ENCODE measurements at regions not wholly inside any gene's neighbourhood (a gene's known extent, or its start where the extent isn't known, plus 50 kb on each side); places are given as distances from the start of the nearest gene placed in this dataset.

DNA sequence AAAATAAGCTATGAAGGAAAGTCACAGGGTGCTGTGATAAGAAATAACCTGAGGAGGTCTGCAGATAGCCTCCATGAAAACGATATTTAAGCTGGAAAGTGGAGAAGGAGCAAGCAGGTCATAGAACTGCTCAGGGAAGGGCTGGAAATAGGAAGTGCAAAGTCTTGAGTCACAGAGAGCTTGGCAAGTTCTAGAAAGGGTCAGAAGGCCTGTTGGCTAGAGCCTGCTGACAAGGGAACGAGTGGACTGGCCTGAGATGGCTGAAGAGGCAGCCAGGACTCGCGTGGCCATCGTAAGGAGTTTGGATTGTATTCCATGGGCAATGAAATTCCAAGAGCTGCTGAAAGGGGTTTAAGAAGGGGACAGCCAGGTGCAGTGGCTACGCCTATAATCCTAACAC, 64.7 kb upstream of the IL12A start:
- DNase-seq: no peak

DNA sequence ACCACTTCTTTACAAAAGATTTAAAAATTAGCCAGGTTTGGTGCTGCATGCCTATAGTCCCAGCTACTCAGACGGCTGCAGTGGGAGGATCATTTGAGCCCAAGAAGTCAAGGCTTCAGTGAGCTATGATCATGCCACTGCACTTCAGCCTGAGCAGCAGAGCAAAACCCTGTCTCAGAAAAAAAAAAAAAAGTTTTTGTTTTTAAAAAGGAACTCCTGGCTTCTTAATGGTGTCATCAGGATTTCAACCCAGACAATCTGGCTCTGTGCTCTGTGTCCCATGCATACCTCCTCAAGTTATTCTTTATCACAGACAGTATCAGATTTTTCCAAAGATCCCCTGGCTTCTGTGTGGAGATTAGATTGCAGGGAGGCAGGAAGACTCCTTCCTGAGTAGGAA, 64.2 kb upstream of the IL12A start:
- DNase-seq: no peak

DNA sequence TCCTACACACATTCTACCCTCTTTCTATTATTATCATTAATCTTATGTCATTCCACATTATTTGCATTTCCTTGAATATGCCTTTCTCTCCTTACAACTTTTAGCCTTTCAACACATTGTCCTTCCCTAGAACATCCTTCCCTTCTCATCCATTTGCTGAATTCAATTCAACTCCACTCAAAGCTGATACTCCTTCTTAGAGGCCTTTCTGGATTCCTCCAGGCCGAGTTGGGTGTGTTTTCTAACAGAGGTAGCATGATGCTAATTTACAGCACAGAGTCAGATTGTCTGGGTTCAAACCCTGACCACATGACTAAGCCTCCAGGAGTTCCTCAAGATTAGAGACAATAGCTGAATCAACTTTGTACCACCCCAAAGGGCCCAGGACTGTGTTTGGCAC, 63.4 kb upstream of the IL12A start:
- DNase-seq: no peak

DNA sequence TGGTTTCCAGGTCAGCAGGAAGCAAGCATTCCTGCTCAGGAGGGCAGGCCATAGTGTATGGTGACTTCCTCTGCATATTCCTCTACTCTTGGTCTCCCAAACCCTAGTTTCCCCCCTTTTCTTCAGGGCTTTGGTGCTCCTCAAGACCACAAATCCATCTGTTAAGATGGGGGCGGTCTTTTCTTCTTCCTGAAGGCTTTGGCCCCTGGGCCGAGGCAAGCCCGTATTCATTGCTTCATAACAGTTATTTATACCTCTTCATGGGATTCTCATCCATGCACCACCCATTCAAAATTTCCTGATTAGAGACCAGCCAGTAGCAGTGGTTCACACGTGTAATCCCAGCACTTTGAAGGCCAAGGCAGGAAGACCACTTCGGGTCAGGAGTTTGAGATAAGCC, 62.1 kb upstream of the IL12A start:
- DNase-seq: no peak

DNA sequence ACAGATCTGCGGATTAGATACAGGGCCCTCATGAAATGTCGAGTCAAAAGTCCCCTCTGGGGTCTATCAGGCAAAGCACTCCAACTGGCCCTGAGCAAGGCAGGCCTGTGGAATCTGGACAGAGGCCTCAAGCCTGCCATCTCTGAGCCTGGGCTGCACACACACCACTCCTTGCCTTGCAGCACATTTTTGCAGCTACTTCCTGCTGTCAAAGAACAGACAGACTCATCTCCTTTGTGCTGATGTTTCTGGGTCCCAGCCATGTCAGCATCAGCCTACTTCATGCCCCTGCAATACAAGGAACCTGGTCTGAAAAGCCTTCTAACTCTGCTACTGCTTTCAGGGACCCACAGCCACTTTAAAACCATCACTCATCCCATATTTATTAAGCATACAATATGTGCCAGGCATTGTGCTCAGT, 60.6 kb upstream of the IL12A start:
- no peak for DNase-seq

DNA sequence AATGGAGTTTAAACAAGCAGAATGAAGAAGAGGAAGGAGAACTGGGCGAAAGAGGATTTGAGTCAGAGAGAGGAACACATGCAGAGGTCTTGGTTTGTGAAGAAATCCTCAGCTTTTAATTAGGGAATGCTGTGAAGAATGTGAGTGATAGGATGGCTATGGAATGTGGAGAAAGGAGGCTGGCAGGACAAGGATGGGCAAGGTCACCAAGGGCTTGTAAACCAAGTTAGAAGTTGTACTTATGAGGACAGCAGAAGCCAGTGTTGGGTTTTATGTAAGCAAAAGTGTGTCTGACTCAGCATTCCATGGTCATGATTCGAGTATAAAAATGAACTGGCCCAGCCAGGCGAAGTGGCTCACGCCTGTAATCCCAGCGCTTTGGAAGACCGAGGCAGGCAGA, 60.0 kb upstream of the IL12A start:
- DNase-seq: no peak

DNA sequence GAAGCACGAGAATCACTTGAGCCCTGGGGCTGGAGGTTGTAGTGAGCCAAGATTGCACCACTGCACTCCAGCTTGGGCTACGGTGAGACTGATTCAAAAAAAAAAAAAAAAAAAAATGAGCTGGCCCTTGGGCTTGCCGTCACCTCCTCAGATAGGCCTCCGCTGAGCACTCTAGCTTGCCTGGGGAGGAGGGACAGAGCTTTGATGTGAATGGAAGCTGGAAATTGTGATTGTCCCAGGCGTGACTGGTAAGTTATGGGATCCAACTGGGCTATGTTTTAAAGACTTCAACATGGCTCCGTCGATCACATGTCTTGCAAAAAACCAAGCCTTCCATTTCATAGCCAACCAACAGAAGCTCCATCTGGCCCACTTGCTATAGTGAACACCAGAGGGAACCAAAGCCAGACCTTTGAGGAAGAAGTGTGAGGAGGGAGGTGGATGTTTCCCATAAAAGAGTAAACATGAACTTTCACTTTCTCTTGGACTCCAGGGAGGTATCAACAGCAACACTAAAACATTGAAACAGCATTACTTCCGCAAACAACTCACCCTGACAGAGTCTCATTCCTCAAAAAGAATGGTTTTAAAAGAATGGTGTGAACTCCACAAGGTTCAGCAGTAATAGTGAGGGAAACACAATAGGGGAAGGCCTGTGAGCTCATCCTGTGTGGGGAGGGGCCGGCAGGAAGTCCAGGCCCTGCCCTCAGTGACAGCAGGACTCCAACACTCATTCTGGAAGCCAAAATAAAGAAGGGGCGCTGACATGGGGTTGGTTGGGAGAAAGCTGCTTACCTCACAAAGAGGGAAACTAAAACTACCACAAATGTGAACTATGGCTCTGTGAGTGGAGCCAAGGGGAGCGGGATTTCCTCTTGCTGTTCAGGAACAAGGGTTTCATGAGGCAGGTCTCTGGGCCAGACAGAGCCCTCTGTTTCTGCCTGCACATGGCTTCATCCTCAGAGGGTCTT, 59.2 kb upstream of the IL12A start:
- DNase-seq: no peak

DNA sequence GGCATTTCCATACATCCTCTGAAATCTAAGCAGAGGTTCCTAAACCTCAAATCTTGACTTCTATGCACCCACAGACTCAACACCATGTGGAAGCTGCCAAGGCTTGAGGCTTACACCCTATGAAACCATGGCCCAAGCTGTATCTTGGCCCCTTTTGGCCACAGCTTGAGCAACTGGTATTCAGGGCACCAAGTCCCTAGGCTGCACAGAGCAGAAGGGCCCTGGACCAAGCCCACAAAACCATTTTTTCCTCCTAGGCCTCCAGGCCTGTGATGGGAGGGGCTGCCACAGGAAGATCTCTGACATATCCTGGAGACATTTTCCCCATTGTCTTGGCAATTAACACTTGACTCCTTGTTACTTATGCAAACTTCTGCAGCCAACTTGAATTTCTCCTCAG, 54.4 kb upstream of the IL12A start:
- no peak for DNase-seq

DNA sequence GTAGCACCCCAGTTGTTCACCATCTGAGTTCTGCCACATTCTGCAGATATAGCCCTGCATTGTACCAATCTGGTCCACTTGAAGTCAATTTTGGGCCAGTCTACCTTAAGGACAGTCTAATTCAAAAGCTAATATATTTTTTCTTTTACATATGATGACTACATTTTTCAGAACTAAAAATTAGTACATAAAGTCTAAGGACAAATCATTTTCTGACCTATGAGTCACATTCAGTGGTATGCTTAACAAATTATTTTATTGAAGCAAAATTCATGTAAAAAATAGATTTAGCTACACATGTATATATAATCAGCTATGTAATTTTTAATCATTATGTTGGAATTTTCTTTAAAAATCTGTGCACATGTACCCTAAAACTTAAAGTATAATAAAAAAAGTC, 52.1 kb upstream of the IL12A start:
- DNase-seq: no peak

DNA sequence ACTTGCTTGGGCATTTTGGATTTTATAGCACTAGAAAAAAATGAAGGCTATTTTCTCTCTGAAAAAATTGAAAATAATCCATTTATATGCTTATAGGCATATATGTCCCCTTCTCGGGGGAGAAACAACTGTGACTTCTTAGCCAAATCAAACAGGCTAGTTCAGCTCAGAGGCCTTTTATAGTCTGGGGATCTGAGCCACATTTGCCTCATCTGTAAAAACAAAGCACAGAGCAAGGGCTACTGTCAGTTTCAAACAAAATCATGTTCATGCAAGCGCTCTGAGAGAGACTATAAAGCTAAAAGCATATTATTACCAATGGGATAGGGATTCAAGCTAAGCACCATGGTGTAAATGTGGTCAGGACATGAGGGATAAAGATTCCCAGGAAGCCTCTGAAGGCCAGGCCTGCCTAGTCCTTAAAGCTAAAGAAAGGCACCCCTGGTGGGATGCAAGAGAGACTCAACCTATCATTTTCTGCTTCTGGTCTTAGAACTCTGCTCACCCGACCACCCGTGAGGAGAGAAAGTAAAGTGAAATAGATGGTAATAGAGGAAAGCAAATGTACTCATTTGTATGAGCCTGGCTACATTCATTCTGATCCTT, 51.0 kb upstream of the IL12A start:
- DNase-seq: no peak

DNA sequence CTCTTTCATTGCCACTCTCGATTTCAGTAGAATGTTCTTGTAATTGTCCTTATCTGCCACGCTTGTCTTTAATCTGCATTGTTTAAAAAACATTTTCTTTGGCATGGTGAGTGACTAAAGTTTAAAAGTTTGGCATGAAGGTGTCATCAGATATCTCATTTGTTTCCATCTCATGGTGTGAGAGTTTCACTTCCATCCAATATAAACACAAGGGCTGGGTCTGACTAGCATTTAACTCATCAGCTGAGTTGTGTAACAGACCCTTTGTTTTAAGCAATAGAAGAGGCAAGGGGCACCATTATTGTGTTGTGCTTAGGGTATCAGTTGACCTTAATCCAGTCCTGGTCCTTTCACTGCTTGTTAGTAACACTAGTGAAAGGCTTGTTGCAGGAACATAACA, 49.9 kb upstream of the IL12A start:
- DNase-seq: no peak

All from stimulated activated CD4-positive, alpha-beta T cell treated with anti-CD3 and anti-CD28 coated beads, Interleukin-12 subunit alpha, Interleukin-12 subunit beta, amount 100 ng/mL, for 4 hours (primary cell).